Loucy (cell line): ENCODE measurements at regions not wholly inside any gene's neighbourhood (a gene's known extent, or its start where the extent isn't known, plus 50 kb on each side); places are given as distances from the start of the nearest gene placed in this dataset.

Source experiments
- EZH2phosphoT487 ChIP-seq: fragments of 200-600 bp; IDR thresholded peaks from 2 replicates; pipeline ENCODE4 v1.6.1; 2018; ENCODE audit warnings: antibody characterized with exemption, mild to moderate bottlenecking, moderate library complexity, borderline replicate concordance
- TF ChIP-seq, protein P1 (sequence below): fragments of 200-600 bp; sonication (generic); conservative IDR thresholded peaks from 2 replicates; pipeline ENCODE4 v1.5.1; 2014; ENCODE audit warnings: mild to moderate bottlenecking, antibody characterized with exemption, low read length

DNA sequence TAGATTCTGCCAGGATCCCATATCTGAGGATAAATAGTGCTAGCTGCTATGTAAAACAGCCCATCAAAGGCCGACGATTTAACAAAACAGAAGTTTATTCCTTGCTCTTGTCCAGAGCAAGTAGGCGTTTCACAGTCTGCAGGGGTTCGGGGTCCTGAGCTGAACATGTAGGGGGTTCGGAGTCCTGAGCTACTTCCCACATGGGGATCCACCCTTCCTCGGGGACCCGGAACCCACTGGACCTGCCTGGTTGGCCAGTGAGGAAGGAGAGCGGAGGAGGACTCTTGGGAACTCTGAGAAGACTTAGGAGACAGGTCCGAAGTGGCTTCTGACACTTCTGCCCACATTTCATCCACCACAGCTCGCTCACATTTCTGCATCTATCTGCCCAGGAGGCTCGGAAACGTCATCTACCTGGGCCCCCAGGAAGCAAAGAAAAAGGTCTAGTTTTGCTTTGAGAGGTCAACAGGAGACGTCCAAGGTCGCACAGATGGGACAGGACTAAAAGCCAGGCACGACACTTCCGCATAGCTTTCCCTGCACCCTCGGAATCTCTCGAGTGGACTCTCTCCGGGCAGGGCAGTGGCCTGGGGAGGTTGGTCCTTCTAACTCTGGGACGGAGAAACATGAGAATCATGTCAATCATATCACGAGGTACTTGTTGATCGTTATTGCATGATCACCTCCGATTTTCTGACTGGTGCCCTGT lies 86.4 kb downstream of the MICALL2 start:
- TF ChIP-seq, protein P1, sequence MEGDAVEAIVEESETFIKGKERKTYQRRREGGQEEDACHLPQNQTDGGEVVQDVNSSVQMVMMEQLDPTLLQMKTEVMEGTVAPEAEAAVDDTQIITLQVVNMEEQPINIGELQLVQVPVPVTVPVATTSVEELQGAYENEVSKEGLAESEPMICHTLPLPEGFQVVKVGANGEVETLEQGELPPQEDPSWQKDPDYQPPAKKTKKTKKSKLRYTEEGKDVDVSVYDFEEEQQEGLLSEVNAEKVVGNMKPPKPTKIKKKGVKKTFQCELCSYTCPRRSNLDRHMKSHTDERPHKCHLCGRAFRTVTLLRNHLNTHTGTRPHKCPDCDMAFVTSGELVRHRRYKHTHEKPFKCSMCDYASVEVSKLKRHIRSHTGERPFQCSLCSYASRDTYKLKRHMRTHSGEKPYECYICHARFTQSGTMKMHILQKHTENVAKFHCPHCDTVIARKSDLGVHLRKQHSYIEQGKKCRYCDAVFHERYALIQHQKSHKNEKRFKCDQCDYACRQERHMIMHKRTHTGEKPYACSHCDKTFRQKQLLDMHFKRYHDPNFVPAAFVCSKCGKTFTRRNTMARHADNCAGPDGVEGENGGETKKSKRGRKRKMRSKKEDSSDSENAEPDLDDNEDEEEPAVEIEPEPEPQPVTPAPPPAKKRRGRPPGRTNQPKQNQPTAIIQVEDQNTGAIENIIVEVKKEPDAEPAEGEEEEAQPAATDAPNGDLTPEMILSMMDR, result no peak
- TF ChIP-seq EZH2phosphoT487, result no peak
